SK-N-SH treated with all-trans-retinoic acid at 6 μM for 48 hours (cell line): ENCODE measurements at regions not wholly inside any gene's neighbourhood (a gene's known extent, or its start where the extent isn't known, plus 50 kb on each side); places are given as distances from the start of the nearest gene placed in this dataset.

Source experiments
- CREB5 ChIP-seq: fragments of 250-450 bp; sonication (Bioruptor Pico); IDR thresholded peaks from 2 replicates; pipeline ENCODE4 v1.5.1; 2020; ENCODE audit warnings: low read depth, mild to moderate bottlenecking, moderate library complexity
- ESRRG ChIP-seq: fragments of 250-450 bp; sonication (Bioruptor Pico); IDR thresholded peaks from 2 replicates; pipeline ENCODE4 v1.6.1; 2021; ENCODE audit warnings: mild to moderate bottlenecking
- GLIS3 ChIP-seq: fragments of 250-450 bp; sonication (Bioruptor Pico); IDR thresholded peaks from 2 replicates; pipeline ENCODE4 v1.5.0; 2020; ENCODE audit warnings: mild to moderate bottlenecking, moderate library complexity
- PATZ1 ChIP-seq: fragments of 250-450 bp; sonication (Bioruptor Pico); IDR thresholded peaks from 2 replicates; pipeline ENCODE4 v1.8.0; 2020; ENCODE audit warnings: mild to moderate bottlenecking, moderate library complexity, borderline replicate concordance
- PPARA ChIP-seq: fragments of 250-450 bp; sonication (Bioruptor Pico); IDR thresholded peaks from 2 replicates; pipeline ENCODE4 v1.5.0; 2020; ENCODE audit warnings: mild to moderate bottlenecking, borderline replicate concordance
- RARB ChIP-seq: fragments of 250-450 bp; sonication (Bioruptor Pico); IDR thresholded peaks from 2 replicates; pipeline ENCODE4 v1.8.0; 2021; ENCODE audit warnings: mild to moderate bottlenecking, moderate library complexity
- ZFP3 ChIP-seq: fragments of 250-450 bp; sonication (Bioruptor Pico); IDR thresholded peaks from 2 replicates; pipeline ENCODE4 v1.5.0; 2020; ENCODE audit warnings: mild to moderate bottlenecking, moderate library complexity
- ZNF8 ChIP-seq: fragments of 450-650 bp; formaldehyde crosslinking; IDR thresholded peaks from 2 replicates; pipeline ENCODE4 v1.5.0; 2020; ENCODE audit warnings: mild to moderate bottlenecking, moderate library complexity

- TF ChIP-seq ESRRG (CRISPR knock-in tag) (no peak), GLIS3 (CRISPR knock-in tag) (no peak), ZFP3 (CRISPR knock-in tag) (no peak), CREB5 (CRISPR knock-in tag) (no peak), PPARA (CRISPR knock-in tag) (no peak), PATZ1 (CRISPR knock-in tag) (no peak), ZNF8 (CRISPR knock-in tag) (no peak), RARB (CRISPR knock-in tag) (no peak)
Measured at GRCh38 chr20:24368253-24368652, 101.2 kb upstream of the SYNDIG1 start.
